Gastroesophageal sphincter (tissue), 4 donors: ENCODE measurements at regions not wholly inside any gene's neighbourhood (a gene's known extent, or its start where the extent isn't known, plus 50 kb on each side); places are given as distances from the start of the nearest gene placed in this dataset.

Experiments
- ATAC-seq: fragments of 150-250 bp; one replicate; pipeline ENCODE4 v1.9.1; 2016; ENCODE audit warnings: mild to moderate bottlenecking, moderate library complexity
- H3K27ac ChIP-seq, 4 donors: fragments of 200-600 bp; sonication (generic) in 3 of 4; 1 replicate in 3 of 4; 2 replicates in 1 of 4; pipeline ENCODE4 v1.5.1; 2016 to 2019
- H3K27me3 ChIP-seq: fragments of 200-600 bp; sonication (generic); one replicate; pipeline ENCODE4 v1.5.1; 2019
- H3K36me3 ChIP-seq, 2 donors: fragments of 200-600 bp; sonication (generic); one replicate each; pipeline ENCODE4 v1.5.1; 2019; ENCODE audit warnings: control low read depth in 1 of 2
- H3K4me1 ChIP-seq, 3 donors: fragments of 200-600 bp; sonication (generic); 1 replicate in 2 of 3; 2 replicates in 1 of 3; pipeline ENCODE4 v1.5.1; 2016 to 2019; ENCODE audit warnings: control low read depth in 2 of 3
- H3K4me3 ChIP-seq, 2 donors: fragments of 200-600 bp; sonication (generic); one replicate each; pipeline ENCODE4 v1.5.1; 2019; ENCODE audit warnings: mild to moderate bottlenecking in 1 of 2, moderate library complexity in 1 of 2
- H3K9me3 ChIP-seq, 3 donors: fragments of 200-600 bp; sonication (generic); one replicate each; pipeline ENCODE4 v1.5.1; 2017 to 2019; ENCODE audit warnings: control low read depth in 2 of 3
- CTCF ChIP-seq, 4 experiments: fragments of 200-600 bp in 2 of 4; fragments of 450-650 bp in 2 of 4; sonication (generic) in 1 of 4; IDR thresholded peaks; one replicate each; pipeline ENCODE4 v1.5.1; 2017 to 2019; ENCODE audit warnings: antibody characterized with exemption in 4 of 4, mild to moderate bottlenecking in 2 of 4, moderate library complexity in 2 of 4
- EP300 ChIP-seq: sonication (generic); formaldehyde crosslinking; IDR thresholded peaks from one replicate; pipeline ENCODE4 v1.6.1; 2017; ENCODE audit warnings: antibody characterized with exemption, mild to moderate bottlenecking
- POLR2A ChIP-seq, 2 donors: fragments of 450-650 bp; IDR thresholded peaks; one replicate each; pipeline ENCODE4 v1.6.1; 2017; ENCODE audit warnings: antibody characterized with exemption in 2 of 2, mild to moderate bottlenecking in 2 of 2, moderate library complexity in 1 of 2
- POLR2AphosphoS5 ChIP-seq: sonication (generic); formaldehyde crosslinking; IDR thresholded peaks from one replicate; pipeline ENCODE4 v1.6.1; 2017; ENCODE audit warnings: antibody characterized with exemption
- WGBS, 2 donors: methylation state at CpG; one replicate each; pipeline ENCODE4 v1.1.5; 2018; ENCODE audit warnings: low coverage in 1 of 2; 5-methylcytosine and 5-hydroxymethylcytosine counted together

- Histone ChIP-seq H3K36me3 (no peaks in the 10 kb centered on the region), H3K27ac (no peak overlapping the region), H3K4me1 (no peaks in the 10 kb centered on the region), H3K9me3 (peaks cover 0 to 36% (median 0%) of the 10 kb centered on the region in 3 donors), H3K4me3 (no peak overlapping the region), H3K27me3 (no peaks in the 10 kb centered on the region)
- no peak for ATAC-seq
- WGBS, 2 donors = 87 to 93% methylated on average over 4 to 5 of the region's 11 CpGs
- TF ChIP-seq POLR2AphosphoS5 = no peak
- no peak for TF ChIP-seq EP300
- TF ChIP-seq POLR2A (IDR thresholded peaks at IDR 0.05) = no peak
- no peak for TF ChIP-seq CTCF (IDR thresholded peaks at IDR 0.05)
These were observed 74.6 kb upstream of the ZNF804A start for GRCh38 chr2:184523732-184524131.

GRCh38 chr2:184524551-184525382 is 73.6 kb upstream of the ZNF804A start:
- Histone ChIP-seq H3K9me3 (peaks cover 0 to 46% (median 0%) of the 10 kb centered on the region in 3 donors), H3K36me3 (no peaks in the 10 kb centered on the region), H3K27ac (no peak overlapping the region), H3K4me1 (no peaks in the 10 kb centered on the region), H3K4me3 (no peak overlapping the region), H3K27me3 (no peaks in the 10 kb centered on the region)
- WGBS, 2 donors = 92 to 95% methylated on average over 3 to 8 of the region's 16 CpGs
- ATAC-seq = no peak
- TF ChIP-seq EP300 = no peak
- TF ChIP-seq POLR2AphosphoS5 = no peak
- TF ChIP-seq CTCF (IDR thresholded peaks at IDR 0.05) = no peak
- no peak for TF ChIP-seq POLR2A (IDR thresholded peaks at IDR 0.05)

GRCh38 chr2:184527058-184527457 is 71.3 kb upstream of the ZNF804A start:
- peaks cover 0 to 56% (median 0%) of the 10 kb centered on the region in 3 donors for H3K9me3 ChIP-seq
- H3K36me3 ChIP-seq = no peaks in the 10 kb centered on the region
- H3K27me3 ChIP-seq = no peaks in the 10 kb centered on the region
- no peak overlapping the region for H3K27ac ChIP-seq
- no peak for ATAC-seq
- no peak for TF ChIP-seq CTCF (IDR thresholded peaks at IDR 0.05)
- no peak for TF ChIP-seq POLR2A (IDR thresholded peaks at IDR 0.05)
- TF ChIP-seq EP300 = no peak
- TF ChIP-seq POLR2AphosphoS5 = no peak
- no peaks in the 10 kb centered on the region for H3K4me1 ChIP-seq
- H3K4me3 ChIP-seq = no peak overlapping the region

GRCh38 chr2:184528119-184528518 is 70.2 kb upstream of the ZNF804A start:
- TF ChIP-seq CTCF (IDR thresholded peaks at IDR 0.05) = no peak
- TF ChIP-seq EP300 = no peak
- no peak for TF ChIP-seq POLR2A (IDR thresholded peaks at IDR 0.05)
- no peak for TF ChIP-seq POLR2AphosphoS5
- Histone ChIP-seq H3K36me3 (no peaks in the 10 kb centered on the region), H3K4me1 (peaks cover 0 to 6% (median 0%) of the 10 kb centered on the region in 3 donors), H3K27ac (no peak overlapping the region), H3K9me3 (peaks cover 0 to 56% (median 0%) of the 10 kb centered on the region in 3 donors), H3K27me3 (no peaks in the 10 kb centered on the region), H3K4me3 (no peak overlapping the region)
- WGBS, 2 donors = 67% methylated on average over 1 to 2 of the region's 2 CpGs
- ATAC-seq = no peak

GRCh38 chr2:184530239-184530638 is 68.1 kb upstream of the ZNF804A start:
- Histone ChIP-seq H3K36me3 (no peaks in the 10 kb centered on the region), H3K9me3 (peaks cover 0 to 46% (median 0%) of the 10 kb centered on the region in 3 donors), H3K27me3 (no peaks in the 10 kb centered on the region), H3K4me1 (peaks cover 0 to 6% (median 0%) of the 10 kb centered on the region in 3 donors), H3K4me3 (no peak overlapping the region), H3K27ac (no peak overlapping the region)
- no peak for ATAC-seq
- no peak for TF ChIP-seq CTCF (IDR thresholded peaks at IDR 0.05)
- TF ChIP-seq POLR2AphosphoS5 = no peak
- TF ChIP-seq POLR2A (IDR thresholded peaks at IDR 0.05) = no peak
- whole genome bisulfite sequencing, 2 donors = 100% methylated on average over 2 of the region's 7 CpGs; no CpG with 5 or more reads in 1 of the 2 donors
